GM12891 (cell line): ENCODE measurements at regions not wholly inside any gene's neighbourhood (a gene's known extent, or its start where the extent isn't known, plus 50 kb on each side); places are given as distances from the start of the nearest gene placed in this dataset.

Experiments used
- POLR2AphosphoS5 ChIP-seq: IDR thresholded peaks from 2 replicates; pipeline ENCODE4 v1.6.1; 2011; ENCODE audit warnings: low read depth, low read length, control low read depth
- SPI1 ChIP-seq: IDR thresholded peaks from 2 replicates; pipeline ENCODE4 v1.6.1; 2011; ENCODE audit warnings: low read depth, low read length, control low read depth

GRCh38 chr4:96895826-96896225 is 1055.9 kb downstream of the PDHA2 start:
- no peak for TF ChIP-seq SPI1
- no peak for TF ChIP-seq POLR2AphosphoS5
